Vagina (tissue), 2 donors: ENCODE measurements at regions not wholly inside any gene's neighbourhood (a gene's known extent, or its start where the extent isn't known, plus 50 kb on each side); places are given as distances from the start of the nearest gene placed in this dataset.

Source experiments
- POLR2A ChIP-seq, 2 donors: fragments of 450-650 bp; IDR thresholded peaks; one replicate each; pipeline ENCODE4 v1.6.1; 2017; ENCODE audit warnings: antibody characterized with exemption in 2 of 2, mild to moderate bottlenecking in 2 of 2, moderate library complexity in 2 of 2
- TF ChIP-seq, protein P1 (sequence below), 3 experiments: fragments of 450-650 bp in 2 of 3; fragments of 200-600 bp in 1 of 3; sonication (generic) in 1 of 3; IDR thresholded peaks; one replicate each; pipeline ENCODE4 v1.5.1; 2017 to 2019; ENCODE audit warnings: antibody characterized with exemption in 3 of 3, mild to moderate bottlenecking in 2 of 3, moderate library complexity in 2 of 3

- TF ChIP-seq, protein P1, sequence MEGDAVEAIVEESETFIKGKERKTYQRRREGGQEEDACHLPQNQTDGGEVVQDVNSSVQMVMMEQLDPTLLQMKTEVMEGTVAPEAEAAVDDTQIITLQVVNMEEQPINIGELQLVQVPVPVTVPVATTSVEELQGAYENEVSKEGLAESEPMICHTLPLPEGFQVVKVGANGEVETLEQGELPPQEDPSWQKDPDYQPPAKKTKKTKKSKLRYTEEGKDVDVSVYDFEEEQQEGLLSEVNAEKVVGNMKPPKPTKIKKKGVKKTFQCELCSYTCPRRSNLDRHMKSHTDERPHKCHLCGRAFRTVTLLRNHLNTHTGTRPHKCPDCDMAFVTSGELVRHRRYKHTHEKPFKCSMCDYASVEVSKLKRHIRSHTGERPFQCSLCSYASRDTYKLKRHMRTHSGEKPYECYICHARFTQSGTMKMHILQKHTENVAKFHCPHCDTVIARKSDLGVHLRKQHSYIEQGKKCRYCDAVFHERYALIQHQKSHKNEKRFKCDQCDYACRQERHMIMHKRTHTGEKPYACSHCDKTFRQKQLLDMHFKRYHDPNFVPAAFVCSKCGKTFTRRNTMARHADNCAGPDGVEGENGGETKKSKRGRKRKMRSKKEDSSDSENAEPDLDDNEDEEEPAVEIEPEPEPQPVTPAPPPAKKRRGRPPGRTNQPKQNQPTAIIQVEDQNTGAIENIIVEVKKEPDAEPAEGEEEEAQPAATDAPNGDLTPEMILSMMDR (IDR thresholded peaks at IDR 0.05) = no peak
- TF ChIP-seq POLR2A (IDR thresholded peaks at IDR 0.05) = no peak
Measured at GRCh38 chr2:56784046-56784445, 600.3 kb downstream of the CCDC85A start.
